DND-41 (cell line): ENCODE measurements at regions not wholly inside any gene's neighbourhood (a gene's known extent, or its start where the extent isn't known, plus 50 kb on each side); places are given as distances from the start of the nearest gene placed in this dataset.

Experiments
- ATAC-seq: fragments of 200-7000 bp; cut with Tn5 transposase; 3 replicates; pipeline ENCODE4 v1.9.1; 2021; ENCODE audit warnings: low read depth; ENCODE audit not compliant: insufficient read depth
- DNase-seq: peaks from one replicate; pipeline ENCODE4 v3.0.0-alpha.2; 2020
- H2AFZ ChIP-seq: 2 replicates; pipeline ENCODE4 v1.6.0; 2012; ENCODE audit warnings: low read depth, low read length
- H3K27ac ChIP-seq: 2 replicates; pipeline ENCODE4 v1.5.1; 2012; ENCODE audit warnings: low read length, inconsistent platforms
- H3K27me3 ChIP-seq: fragments of 200-600 bp; sonication (generic); 2 replicates; pipeline ENCODE4 v1.6.0; 2012; ENCODE audit warnings: low read length, mild to moderate bottlenecking, inconsistent platforms; ENCODE audit not compliant: insufficient read depth, poor library complexity
- H3K36me3 ChIP-seq: 2 replicates; pipeline ENCODE4 v1.5.1; 2012; ENCODE audit warnings: low read length, inconsistent platforms; ENCODE audit not compliant: insufficient read depth
- H3K4me1 ChIP-seq: 2 replicates; pipeline ENCODE4 v1.5.1; 2012; ENCODE audit warnings: mild to moderate bottlenecking, low read length; ENCODE audit not compliant: insufficient read depth
- H3K4me2 ChIP-seq: 2 replicates; pipeline ENCODE4 v1.6.0; 2012; ENCODE audit warnings: mild to moderate bottlenecking, moderate library complexity, low read length, inconsistent platforms; ENCODE audit not compliant: insufficient read depth
- H3K4me3 ChIP-seq, 2 experiments: fragments of 200-600 bp in 1 of 2; shearing (Covaris generic) in 1 of 2; 2 replicates each; pipeline ENCODE4 v1.5.1; 2012 to 2016; ENCODE audit warnings: inconsistent platforms in 2 of 2, low read length in 2 of 2, mild to moderate bottlenecking in 2 of 2, low read depth in 1 of 2, moderate library complexity in 1 of 2
- H3K79me2 ChIP-seq: 2 replicates; pipeline ENCODE4 v1.6.0; 2012; ENCODE audit warnings: low read length, inconsistent platforms; ENCODE audit not compliant: insufficient read depth
- H3K9ac ChIP-seq: 2 replicates; pipeline ENCODE4 v1.6.0; 2012; ENCODE audit warnings: low read depth, mild to moderate bottlenecking, inconsistent platforms, low read length, moderate library complexity
- H3K9me3 ChIP-seq: 2 replicates; pipeline ENCODE4 v1.5.1; 2012; ENCODE audit warnings: low read length, moderate library complexity, mild to moderate bottlenecking, inconsistent platforms; ENCODE audit not compliant: insufficient read depth, severe bottlenecking
- H4K20me1 ChIP-seq: 2 replicates; pipeline ENCODE4 v1.6.0; 2012; ENCODE audit warnings: low read length; ENCODE audit not compliant: insufficient read depth
- CTCF ChIP-seq: IDR thresholded peaks from 2 replicates; pipeline ENCODE4 v1.5.1; 2012; ENCODE audit warnings: borderline replicate concordance, low read length, moderate library complexity, mild to moderate bottlenecking; ENCODE audit not compliant: poor library complexity, severe bottlenecking; ENCODE audit errors: extremely low read depth
- EZH2 ChIP-seq: IDR thresholded peaks from 3 replicates; pipeline ENCODE4 v1.6.1; 2012; ENCODE audit warnings: borderline replicate concordance, low read depth, mild to moderate bottlenecking, moderate library complexity, low read length, inconsistent platforms; ENCODE audit not compliant: severe bottlenecking

GRCh38 chr5:74919041-74919440, 52.9 kb upstream of the FAM169A start:
- H4K20me1 ChIP-seq, result no peaks in the 10 kb centered on the region
- DNase-seq (no peak), ATAC-seq (no peak)
- H2AFZ ChIP-seq, result no peak overlapping the region
- no peak overlapping the region for H3K27ac ChIP-seq
- no peaks in the 10 kb centered on the region for H3K79me2 ChIP-seq
- no peak for TF ChIP-seq EZH2
- TF ChIP-seq CTCF, result no peak
- no peak overlapping the region for H3K4me2 ChIP-seq
- H3K4me3 ChIP-seq, result no peak overlapping the region
- H3K36me3 ChIP-seq, result no peaks in the 10 kb centered on the region
- no peaks in the 10 kb centered on the region for H3K4me1 ChIP-seq
- no peaks in the 10 kb centered on the region for H3K27me3 ChIP-seq
- H3K9ac ChIP-seq, result no peak overlapping the region
- H3K9me3 ChIP-seq, result no peaks in the 10 kb centered on the region

GRCh38 chr5:74918232-74918669, 52.1 kb upstream of the FAM169A start:
- H3K27ac ChIP-seq, result no peak overlapping the region
- no peaks in the 10 kb centered on the region for H3K4me1 ChIP-seq
- no peak overlapping the region for H3K4me3 ChIP-seq
- H3K9ac ChIP-seq, result no peak overlapping the region
- no peaks in the 10 kb centered on the region for H3K9me3 ChIP-seq
- no peak for DNase-seq
- no peak overlapping the region for H2AFZ ChIP-seq
- no peaks in the 10 kb centered on the region for H3K27me3 ChIP-seq
- no peaks in the 10 kb centered on the region for H4K20me1 ChIP-seq
- no peak for ATAC-seq
- no peaks in the 10 kb centered on the region for H3K36me3 ChIP-seq
- TF ChIP-seq CTCF (no peak), EZH2 (no peak)
- no peak overlapping the region for H3K4me2 ChIP-seq
- no peaks in the 10 kb centered on the region for H3K79me2 ChIP-seq

- Histone ChIP-seq H3K4me2 (no peak overlapping the region), H3K9ac (no peak overlapping the region), H3K27me3 (no peaks in the 10 kb centered on the region), H3K36me3 (no peaks in the 10 kb centered on the region), H3K9me3 (no peaks in the 10 kb centered on the region), H3K79me2 (no peaks in the 10 kb centered on the region), H2AFZ (no peak overlapping the region), H3K4me3 (no peak overlapping the region), H3K27ac (no peak overlapping the region), H4K20me1 (no peaks in the 10 kb centered on the region), H3K4me1 (no peaks in the 10 kb centered on the region)
- ATAC-seq (no peak), DNase-seq (no peak)
- no peak for TF ChIP-seq CTCF
- TF ChIP-seq EZH2, result no peak
Measured at GRCh38 chr5:74916831-74917710, 50.9 kb upstream of the FAM169A start.
